ENCODE measurements at regions not wholly inside any gene's neighbourhood (a gene's known extent, or its start where the extent isn't known, plus 50 kb on each side); places are given as distances from the start of the nearest gene placed in this dataset.

- no peaks in the 10 kb centered on the region for H3K27me3 ChIP-seq
- H3K4me3 ChIP-seq (ENCODE audit: low read depth in 1 of 2, low read length in 1 of 2), result no peak overlapping the region
- H3K9me3 ChIP-seq, result no peaks in the 10 kb centered on the region
- H3K36me3 ChIP-seq, result no peaks in the 10 kb centered on the region
- no peak overlapping the region for H3K27ac ChIP-seq
- no peak for TF ChIP-seq CTCF (IDR thresholded peaks at IDR 0.05)
- no peaks in the 10 kb centered on the region for H3K4me1 ChIP-seq (ENCODE audit: control insufficient read depth in 1 of 2, insufficient read depth in 1 of 2, low read depth in 1 of 2, low read length in 1 of 2)
Observed at GRCh38 chr16:74183601-74184360, 112.8 kb upstream of the PSMD7 start.

- no peak overlapping the region for H3K4me3 ChIP-seq (ENCODE audit: low read depth in 1 of 2, low read length in 1 of 2)
- no peaks in the 10 kb centered on the region for H3K27me3 ChIP-seq
- no peaks in the 10 kb centered on the region for H3K4me1 ChIP-seq (ENCODE audit: control insufficient read depth in 1 of 2, insufficient read depth in 1 of 2, low read depth in 1 of 2, low read length in 1 of 2)
- no peak for TF ChIP-seq CTCF (IDR thresholded peaks at IDR 0.05)
- no peaks in the 10 kb centered on the region for H3K9me3 ChIP-seq
- no peaks in the 10 kb centered on the region for H3K36me3 ChIP-seq
- no peak overlapping the region for H3K27ac ChIP-seq
Observed at GRCh38 chr16:74169687-74170376, 126.8 kb upstream of the PSMD7 start.

- no peaks in the 10 kb centered on the region for H3K36me3 ChIP-seq
Observed at GRCh38 chr16:74169066-74169465, 127.5 kb upstream of the PSMD7 start.

GRCh38 chr16:74168445-74168844 lies 128.2 kb upstream of the PSMD7 start:
- no peak overlapping the region for H3K4me3 ChIP-seq (ENCODE audit: low read depth in 1 of 2, low read length in 1 of 2)
- H3K4me1 ChIP-seq (ENCODE audit: control insufficient read depth in 1 of 2, insufficient read depth in 1 of 2, low read depth in 1 of 2, low read length in 1 of 2), result no peaks in the 10 kb centered on the region
- no peak for TF ChIP-seq CTCF (IDR thresholded peaks at IDR 0.05)
- H3K27me3 ChIP-seq, result no peaks in the 10 kb centered on the region
- no peak overlapping the region for H3K27ac ChIP-seq
- H3K9me3 ChIP-seq, result no peaks in the 10 kb centered on the region
- H3K36me3 ChIP-seq, result no peaks in the 10 kb centered on the region

More at GRCh38 chr16:74169066-74169465, 127.5 kb upstream of the PSMD7 start:
- Histone ChIP-seq H3K27me3 (no peaks in the 10 kb centered on the region), H3K4me1 (ENCODE audit: control insufficient read depth in 1 of 2, insufficient read depth in 1 of 2, low read depth in 1 of 2, low read length in 1 of 2) (no peaks in the 10 kb centered on the region), H3K4me3 (ENCODE audit: low read depth in 1 of 2, low read length in 1 of 2) (no peak overlapping the region), H3K27ac (no peak overlapping the region), H3K9me3 (no peaks in the 10 kb centered on the region)
- TF ChIP-seq CTCF (IDR thresholded peaks at IDR 0.05), result no peak

- no peak for TF ChIP-seq CTCF (IDR thresholded peaks at IDR 0.05)
- H3K4me1 ChIP-seq (ENCODE audit: control insufficient read depth in 1 of 2, insufficient read depth in 1 of 2, low read depth in 1 of 2, low read length in 1 of 2), result no peaks in the 10 kb centered on the region
- no peaks in the 10 kb centered on the region for H3K9me3 ChIP-seq
- no peaks in the 10 kb centered on the region for H3K36me3 ChIP-seq
- H3K27me3 ChIP-seq, result no peaks in the 10 kb centered on the region
- no peak overlapping the region for H3K4me3 ChIP-seq (ENCODE audit: low read depth in 1 of 2, low read length in 1 of 2)
- H3K27ac ChIP-seq, result no peak overlapping the region
Observed at GRCh38 chr16:74166456-74166855, 130.2 kb upstream of the PSMD7 start.

All from neutrophil (primary cell).